ENCODE measurements at regions not wholly inside any gene's neighbourhood (a gene's known extent, or its start where the extent isn't known, plus 50 kb on each side); places are given as distances from the start of the nearest gene placed in this dataset.

- TF ChIP-seq CTCF (IDR thresholded peaks at IDR 0.05) (no peak), POLR2A (IDR thresholded peaks at IDR 0.05) (no peak)
Measured at GRCh38 chr4:10273030-10273429, 156.4 kb upstream of the WDR1 start.

Data from vagina (tissue), 2 donors.